ENCODE measurements at regions not wholly inside any gene's neighbourhood (a gene's known extent, or its start where the extent isn't known, plus 50 kb on each side); places are given as distances from the start of the nearest gene placed in this dataset.

DNA sequence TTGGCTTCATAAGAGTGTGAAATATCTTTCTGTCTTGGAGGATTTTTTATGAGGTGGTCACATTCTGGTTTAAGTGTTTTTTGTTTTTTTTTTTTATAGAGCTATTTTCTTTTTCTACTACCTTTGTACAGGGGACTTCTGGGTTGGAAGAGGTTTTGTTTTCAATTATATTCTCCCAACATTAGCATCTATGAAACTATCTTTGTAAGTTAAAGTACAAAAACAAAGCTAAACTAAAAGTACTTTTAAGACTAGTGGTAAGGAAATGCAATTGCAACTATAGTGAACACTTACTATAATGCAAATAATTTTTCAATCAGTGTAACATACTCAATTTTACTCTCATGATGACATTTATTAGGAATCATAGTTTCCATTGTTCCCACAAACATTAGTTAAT, 688.2 kb downstream of the SI start:
- TF ChIP-seq ZBTB1 (tag by site-specific recombination; IDR thresholded peaks at IDR 0.05), result no peak
- TF ChIP-seq, protein P1, sequence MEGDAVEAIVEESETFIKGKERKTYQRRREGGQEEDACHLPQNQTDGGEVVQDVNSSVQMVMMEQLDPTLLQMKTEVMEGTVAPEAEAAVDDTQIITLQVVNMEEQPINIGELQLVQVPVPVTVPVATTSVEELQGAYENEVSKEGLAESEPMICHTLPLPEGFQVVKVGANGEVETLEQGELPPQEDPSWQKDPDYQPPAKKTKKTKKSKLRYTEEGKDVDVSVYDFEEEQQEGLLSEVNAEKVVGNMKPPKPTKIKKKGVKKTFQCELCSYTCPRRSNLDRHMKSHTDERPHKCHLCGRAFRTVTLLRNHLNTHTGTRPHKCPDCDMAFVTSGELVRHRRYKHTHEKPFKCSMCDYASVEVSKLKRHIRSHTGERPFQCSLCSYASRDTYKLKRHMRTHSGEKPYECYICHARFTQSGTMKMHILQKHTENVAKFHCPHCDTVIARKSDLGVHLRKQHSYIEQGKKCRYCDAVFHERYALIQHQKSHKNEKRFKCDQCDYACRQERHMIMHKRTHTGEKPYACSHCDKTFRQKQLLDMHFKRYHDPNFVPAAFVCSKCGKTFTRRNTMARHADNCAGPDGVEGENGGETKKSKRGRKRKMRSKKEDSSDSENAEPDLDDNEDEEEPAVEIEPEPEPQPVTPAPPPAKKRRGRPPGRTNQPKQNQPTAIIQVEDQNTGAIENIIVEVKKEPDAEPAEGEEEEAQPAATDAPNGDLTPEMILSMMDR (tag by site-specific recombination; IDR thresholded peaks at IDR 0.05), result no peak
- no peak for TF ChIP-seq ZNF747 (tag by site-specific recombination; IDR thresholded peaks at IDR 0.05)
- TF ChIP-seq ZNF792 (tag by site-specific recombination; IDR thresholded peaks at IDR 0.05), result no peak

Measured in HEK293 (cell line).